HepG2 (cell line): ENCODE measurements at regions not wholly inside any gene's neighbourhood (a gene's known extent, or its start where the extent isn't known, plus 50 kb on each side); places are given as distances from the start of the nearest gene placed in this dataset.

Experiments used
- ETV6 ChIP-seq: sonication (generic); formaldehyde crosslinking; conservative IDR thresholded peaks from 2 replicates; pipeline ENCODE4 v1.4.0; 2020; ENCODE audit warnings: missing genetic modification reagents
- GABPA ChIP-seq, 2 experiments: IDR thresholded peaks; 2 replicates each; pipeline ENCODE4 v1.6.1; 2011 to 2016; ENCODE audit warnings: low read depth in 2 of 2, low read length in 1 of 2, missing biosample characterization in 1 of 2, missing genetic modification characterization in 1 of 2
- PCBP1 ChIP-seq: fragments of 200-400 bp; formaldehyde crosslinking; IDR thresholded peaks from 2 replicates; pipeline ENCODE4 v1.6.1; 2017; ENCODE audit warnings: mild to moderate bottlenecking, low read depth, low read length, borderline replicate concordance
- RAD21 ChIP-seq: fragments of 450-650 bp; formaldehyde crosslinking; IDR thresholded peaks from 2 replicates; pipeline ENCODE4 v1.5.0; 2020; ENCODE audit warnings: mild to moderate bottlenecking
- SP1 ChIP-seq, 2 experiments: fragments of 450-650 bp in 1 of 2; sonication (generic) in 1 of 2; formaldehyde crosslinking in 1 of 2; IDR thresholded peaks; 2 replicates each; pipeline versions ENCODE4 v1.4.0 to v1.6.1; 2016 to 2020; ENCODE audit warnings: missing genetic modification reagents in 1 of 2
- SUZ12 ChIP-seq: fragments of 150-350 bp; IDR thresholded peaks from 2 replicates; pipeline ENCODE4 v1.6.1; 2014; ENCODE audit warnings: low read depth, low read length
- TCF7L2 ChIP-seq: IDR thresholded peaks from 2 replicates; pipeline ENCODE4 v1.6.1; 2011; ENCODE audit warnings: mild to moderate bottlenecking, low read depth, low read length, moderate library complexity
- ZBTB1 ChIP-seq: sonication (generic); formaldehyde crosslinking; IDR thresholded peaks from 2 replicates; pipeline ENCODE4 v1.4.0; 2020; ENCODE audit warnings: missing genetic modification reagents, borderline replicate concordance
- ZFX ChIP-seq: sonication (generic); formaldehyde crosslinking; IDR thresholded peaks from 2 replicates; pipeline ENCODE4 v1.4.0; 2020; ENCODE audit warnings: mild to moderate bottlenecking, low read depth, missing genetic modification reagents, moderate library complexity
- ZNF530 ChIP-seq: sonication (generic); formaldehyde crosslinking; IDR thresholded peaks from 2 replicates; pipeline ENCODE4 v1.5.0; 2020; ENCODE audit warnings: low read depth, mild to moderate bottlenecking, missing genetic modification reagents
- ZNF558 ChIP-seq: sonication (generic); formaldehyde crosslinking; IDR thresholded peaks from 2 replicates; pipeline ENCODE4 v1.9.0; 2022; ENCODE audit warnings: mild to moderate bottlenecking, missing genetic modification reagents, borderline replicate concordance
- ZSCAN12 ChIP-seq: sonication (generic); formaldehyde crosslinking; IDR thresholded peaks from 2 replicates; pipeline ENCODE4 v1.9.0; 2021; ENCODE audit warnings: mild to moderate bottlenecking, missing genetic modification reagents
- TF ChIP-seq, protein P1 (sequence below): sonication (generic); formaldehyde crosslinking; IDR thresholded peaks from 2 replicates; pipeline ENCODE4 v1.5.0; 2020; ENCODE audit warnings: mild to moderate bottlenecking, missing genetic modification reagents, moderate library complexity
- TF ChIP-seq, protein P2 (sequence below): IDR thresholded peaks from 2 replicates; pipeline ENCODE4 v1.6.1; 2016; ENCODE audit warnings: low read depth, missing genetic modification reagents, missing compliant biosample characterization

DNA sequence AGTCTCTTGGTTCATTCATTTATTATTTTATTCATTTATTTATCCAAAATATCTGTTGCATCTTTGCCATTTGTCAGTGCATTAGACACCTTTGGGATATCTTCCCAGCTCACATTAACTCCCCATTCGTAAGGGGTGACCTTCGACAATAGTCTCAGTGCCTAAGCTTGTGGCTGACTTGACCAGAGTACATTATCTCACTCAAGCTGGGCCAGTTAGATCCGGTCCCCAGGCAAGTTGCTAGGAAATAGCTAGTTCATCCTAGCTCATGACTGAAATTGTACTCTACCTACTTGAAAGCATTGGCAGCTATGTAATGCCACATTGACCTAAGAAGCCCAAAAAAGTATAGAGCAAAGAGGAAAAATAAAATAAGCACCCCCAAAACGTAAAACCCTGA, 165.3 kb downstream of the FBXO8 start:
- TF ChIP-seq TCF7L2 (no peak), ZNF530 (CRISPR knock-in tag) (no peak), ETV6 (CRISPR knock-in tag) (no peak), ZBTB1 (no peak), SUZ12 (no peak), GABPA (IDR thresholded peaks at IDR 0.05; ENCODE audit: low read depth, low read length) (no peak), GABPA (CRISPR knock-in tag; IDR thresholded peaks at IDR 0.05; ENCODE audit: low read depth) (no peak), SP1 (IDR thresholded peaks at IDR 0.05) (no peak), SP1 (CRISPR knock-in tag; IDR thresholded peaks at IDR 0.05) (no peak), RAD21 (no peak), PCBP1 (no peak), ZFX (CRISPR knock-in tag) (no peak), ZSCAN12 (CRISPR knock-in tag) (no peak), ZNF558 (CRISPR knock-in tag) (no peak)
- TF ChIP-seq, protein P1, sequence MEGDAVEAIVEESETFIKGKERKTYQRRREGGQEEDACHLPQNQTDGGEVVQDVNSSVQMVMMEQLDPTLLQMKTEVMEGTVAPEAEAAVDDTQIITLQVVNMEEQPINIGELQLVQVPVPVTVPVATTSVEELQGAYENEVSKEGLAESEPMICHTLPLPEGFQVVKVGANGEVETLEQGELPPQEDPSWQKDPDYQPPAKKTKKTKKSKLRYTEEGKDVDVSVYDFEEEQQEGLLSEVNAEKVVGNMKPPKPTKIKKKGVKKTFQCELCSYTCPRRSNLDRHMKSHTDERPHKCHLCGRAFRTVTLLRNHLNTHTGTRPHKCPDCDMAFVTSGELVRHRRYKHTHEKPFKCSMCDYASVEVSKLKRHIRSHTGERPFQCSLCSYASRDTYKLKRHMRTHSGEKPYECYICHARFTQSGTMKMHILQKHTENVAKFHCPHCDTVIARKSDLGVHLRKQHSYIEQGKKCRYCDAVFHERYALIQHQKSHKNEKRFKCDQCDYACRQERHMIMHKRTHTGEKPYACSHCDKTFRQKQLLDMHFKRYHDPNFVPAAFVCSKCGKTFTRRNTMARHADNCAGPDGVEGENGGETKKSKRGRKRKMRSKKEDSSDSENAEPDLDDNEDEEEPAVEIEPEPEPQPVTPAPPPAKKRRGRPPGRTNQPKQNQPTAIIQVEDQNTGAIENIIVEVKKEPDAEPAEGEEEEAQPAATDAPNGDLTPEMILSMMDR (CRISPR knock-in tag) = no peak
- TF ChIP-seq, protein P2, sequence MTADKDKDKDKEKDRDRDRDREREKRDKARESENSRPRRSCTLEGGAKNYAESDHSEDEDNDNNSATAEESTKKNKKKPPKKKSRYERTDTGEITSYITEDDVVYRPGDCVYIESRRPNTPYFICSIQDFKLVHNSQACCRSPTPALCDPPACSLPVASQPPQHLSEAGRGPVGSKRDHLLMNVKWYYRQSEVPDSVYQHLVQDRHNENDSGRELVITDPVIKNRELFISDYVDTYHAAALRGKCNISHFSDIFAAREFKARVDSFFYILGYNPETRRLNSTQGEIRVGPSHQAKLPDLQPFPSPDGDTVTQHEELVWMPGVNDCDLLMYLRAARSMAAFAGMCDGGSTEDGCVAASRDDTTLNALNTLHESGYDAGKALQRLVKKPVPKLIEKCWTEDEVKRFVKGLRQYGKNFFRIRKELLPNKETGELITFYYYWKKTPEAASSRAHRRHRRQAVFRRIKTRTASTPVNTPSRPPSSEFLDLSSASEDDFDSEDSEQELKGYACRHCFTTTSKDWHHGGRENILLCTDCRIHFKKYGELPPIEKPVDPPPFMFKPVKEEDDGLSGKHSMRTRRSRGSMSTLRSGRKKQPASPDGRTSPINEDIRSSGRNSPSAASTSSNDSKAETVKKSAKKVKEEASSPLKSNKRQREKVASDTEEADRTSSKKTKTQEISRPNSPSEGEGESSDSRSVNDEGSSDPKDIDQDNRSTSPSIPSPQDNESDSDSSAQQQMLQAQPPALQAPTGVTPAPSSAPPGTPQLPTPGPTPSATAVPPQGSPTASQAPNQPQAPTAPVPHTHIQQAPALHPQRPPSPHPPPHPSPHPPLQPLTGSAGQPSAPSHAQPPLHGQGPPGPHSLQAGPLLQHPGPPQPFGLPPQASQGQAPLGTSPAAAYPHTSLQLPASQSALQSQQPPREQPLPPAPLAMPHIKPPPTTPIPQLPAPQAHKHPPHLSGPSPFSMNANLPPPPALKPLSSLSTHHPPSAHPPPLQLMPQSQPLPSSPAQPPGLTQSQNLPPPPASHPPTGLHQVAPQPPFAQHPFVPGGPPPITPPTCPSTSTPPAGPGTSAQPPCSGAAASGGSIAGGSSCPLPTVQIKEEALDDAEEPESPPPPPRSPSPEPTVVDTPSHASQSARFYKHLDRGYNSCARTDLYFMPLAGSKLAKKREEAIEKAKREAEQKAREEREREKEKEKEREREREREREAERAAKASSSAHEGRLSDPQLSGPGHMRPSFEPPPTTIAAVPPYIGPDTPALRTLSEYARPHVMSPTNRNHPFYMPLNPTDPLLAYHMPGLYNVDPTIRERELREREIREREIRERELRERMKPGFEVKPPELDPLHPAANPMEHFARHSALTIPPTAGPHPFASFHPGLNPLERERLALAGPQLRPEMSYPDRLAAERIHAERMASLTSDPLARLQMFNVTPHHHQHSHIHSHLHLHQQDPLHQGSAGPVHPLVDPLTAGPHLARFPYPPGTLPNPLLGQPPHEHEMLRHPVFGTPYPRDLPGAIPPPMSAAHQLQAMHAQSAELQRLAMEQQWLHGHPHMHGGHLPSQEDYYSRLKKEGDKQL = no peak
